GM12878 (cell line): ENCODE measurements at regions not wholly inside any gene's neighbourhood (a gene's known extent, or its start where the extent isn't known, plus 50 kb on each side); places are given as distances from the start of the nearest gene placed in this dataset.

Experiments
- ATAC-seq: fragments of 200-7000 bp; cut with Tn5 transposase; 3 replicates; pipeline ENCODE4 v1.9.1; 2020; ENCODE audit warnings: mild to moderate bottlenecking, moderate library complexity
- BruUV-seq: library from RNA; stranded (reverse); fragments of 400-500 nt; replicated peaks from 2 replicates; lab custom pipeline; 2021; lab: Mats Ljungman, UMichigan
- CTCF ChIA-PET: fragments of 300-600 bp; sonication (Branson Sonifier 250); formaldehyde crosslinking; extraction: SDS; loops from one replicate; lab custom pipeline; 2021; ENCODE audit warnings: inconsistent platforms; lab: Yijun Ruan, JAX
- POLR2A ChIA-PET: fragments of 350-600 bp; formaldehyde crosslinking; extraction: SDS; loops from one replicate; lab custom pipeline; 2021; ENCODE audit warnings: inconsistent platforms; lab: Charles Lee
- RAD21 ChIA-PET: fragments of 300-600 bp; sonication (Branson Sonifier 250); formaldehyde crosslinking; loops from one replicate; lab custom pipeline; 2023; ENCODE audit warnings: antibody characterized with exemption; ENCODE audit not compliant: unreplicated experiment; lab: Charles Lee
- SMC1A ChIA-PET: fragments of 300-600 bp; sonication (Branson Sonifier 250); formaldehyde crosslinking; loops from one replicate; lab custom pipeline; 2023; ENCODE audit not compliant: unreplicated experiment, uncharacterized antibody; lab: Charles Lee
- DNase-seq: peaks from one replicate; pipeline ENCODE4 v3.0.0-alpha.2; 2011; ENCODE audit warnings: low read depth, low spot score
- FAIRE-seq: peaks from 3 replicates; lab custom pipeline; 2011; peaks lifted over from hg19 to GRCh38; lab: Jason Lieb, UNC
- H2AFZ ChIP-seq: 2 replicates; pipeline ENCODE4 v1.6.0; 2011; ENCODE audit warnings: low read depth, low read length, control low read depth; ENCODE audit not compliant: control insufficient read depth
- H3K27ac ChIP-seq: 2 replicates; pipeline ENCODE4 v1.5.1; 2011; ENCODE audit warnings: control low read depth; ENCODE audit not compliant: control insufficient read depth, insufficient read depth
- H3K27me3 ChIP-seq, 2 experiments: replicated peaks in 1 of 2; 2 replicates each; pipeline versions ENCODE4 v1.6.0 to v1.6.1; 2011; ENCODE audit warnings: low read length in 1 of 2; ENCODE audit not compliant: control insufficient read depth in 2 of 2, insufficient read depth in 2 of 2
- H3K36me3 ChIP-seq, 2 experiments: 2 replicates each; pipeline ENCODE4 v1.5.1; 2011; ENCODE audit warnings: low read length in 1 of 2; ENCODE audit not compliant: control insufficient read depth in 2 of 2, insufficient read depth in 2 of 2
- H3K4me1 ChIP-seq: 2 replicates; pipeline ENCODE4 v1.6.1; 2011; ENCODE audit warnings: mild to moderate bottlenecking, low read length, moderate library complexity, mixed read lengths; ENCODE audit not compliant: control insufficient read depth, insufficient read depth
- H3K4me2 ChIP-seq: 2 replicates; pipeline ENCODE4 v1.6.0; 2011; ENCODE audit warnings: control low read depth; ENCODE audit not compliant: control insufficient read depth, insufficient read depth
- H3K4me3 ChIP-seq: fragments of 200-600 bp; sonication (generic); 2 replicates; pipeline ENCODE4 v1.5.1; 2016
- H3K79me2 ChIP-seq: 2 replicates; pipeline ENCODE4 v1.6.0; 2011; ENCODE audit warnings: low read length; ENCODE audit not compliant: control insufficient read depth, insufficient read depth
- H3K9ac ChIP-seq: 2 replicates; pipeline ENCODE4 v1.8.0; 2011; ENCODE audit warnings: low read length, control low read depth, mixed read lengths; ENCODE audit not compliant: control insufficient read depth, insufficient read depth
- H3K9me3 ChIP-seq: replicated peaks from 3 replicates; pipeline ENCODE4 v1.5.1; 2011; ENCODE audit warnings: mild to moderate bottlenecking, low read length; ENCODE audit not compliant: control insufficient read depth, insufficient read depth
- H4K20me1 ChIP-seq: 2 replicates; pipeline ENCODE4 v1.6.0; 2011; ENCODE audit not compliant: control insufficient read depth, insufficient read depth
- IKZF1 ChIP-seq: fragments of 450-650 bp; conservative IDR thresholded peaks from 2 replicates; pipeline ENCODE4 v1.6.1; 2017; ENCODE audit warnings: antibody characterized with exemption, mild to moderate bottlenecking
- IRF4 ChIP-seq: IDR thresholded peaks from 2 replicates; pipeline ENCODE4 v1.6.1; 2011; ENCODE audit warnings: low read depth, low read length
- MEF2B ChIP-seq: fragments of 450-650 bp; IDR thresholded peaks from 2 replicates; pipeline ENCODE4 v1.6.1; 2018; ENCODE audit warnings: mild to moderate bottlenecking, moderate library complexity; ENCODE audit not compliant: partially characterized antibody, poor library complexity, severe bottlenecking
- MYB ChIP-seq: fragments of 150-350 bp; IDR thresholded peaks from 2 replicates; pipeline ENCODE4 v1.6.1; 2014; ENCODE audit warnings: mild to moderate bottlenecking, low read depth, low read length, borderline replicate concordance
- PAX8 ChIP-seq: fragments of 450-650 bp; IDR thresholded peaks from 2 replicates; pipeline ENCODE4 v1.6.1; 2017; ENCODE audit warnings: mild to moderate bottlenecking, moderate library complexity
- POLR2AphosphoS5 ChIP-seq: IDR thresholded peaks from 2 replicates; pipeline ENCODE4 v1.6.1; 2011; ENCODE audit warnings: mild to moderate bottlenecking, low read length, inconsistent platforms
- SP1 ChIP-seq: IDR thresholded peaks from one replicate; pipeline ENCODE4 v1.6.1; 2011; ENCODE audit warnings: low read depth, low read length
- SUPT20H ChIP-seq: IDR thresholded peaks from 2 replicates; pipeline ENCODE4 v1.6.1; 2011; ENCODE audit warnings: low read depth, mild to moderate bottlenecking, low read length, moderate library complexity, borderline replicate concordance; ENCODE audit not compliant: control insufficient read depth
- WGBS: methylation state at CpG from one replicate; pipeline ENCODE4 v1.1.6; 2016; ENCODE audit warnings: low lambda C conversion rate; ENCODE audit not compliant: insufficient replicate concordance, insufficient coverage; ENCODE audit errors: missing lambda C conversion rate; 5-methylcytosine and 5-hydroxymethylcytosine counted together
- in situ Hi-C: fragments of 300-500 bp; cut with MboI; formaldehyde crosslinking; loops from 9 replicates; pipeline ENCODE4 v1.14.3; 2018; ENCODE audit warnings: mixed read lengths
- intact Hi-C: fragments of 100-400 bp; cut with micrococcal nuclease; formaldehyde crosslinking; loops from one replicate; pipeline ENCODE4 v1.14.2; 2022; ENCODE audit not compliant: unreplicated experiment
- TF ChIP-seq, protein P1 (sequence below): fragments of 450-650 bp; conservative IDR thresholded peaks from 2 replicates; pipeline ENCODE4 v1.6.1; 2017; ENCODE audit warnings: mild to moderate bottlenecking, moderate library complexity
- TF ChIP-seq, protein P2 (sequence below): IDR thresholded peaks from 2 replicates; pipeline ENCODE4 v1.6.1; 2012; ENCODE audit warnings: mild to moderate bottlenecking, low read depth, low read length

DNA sequence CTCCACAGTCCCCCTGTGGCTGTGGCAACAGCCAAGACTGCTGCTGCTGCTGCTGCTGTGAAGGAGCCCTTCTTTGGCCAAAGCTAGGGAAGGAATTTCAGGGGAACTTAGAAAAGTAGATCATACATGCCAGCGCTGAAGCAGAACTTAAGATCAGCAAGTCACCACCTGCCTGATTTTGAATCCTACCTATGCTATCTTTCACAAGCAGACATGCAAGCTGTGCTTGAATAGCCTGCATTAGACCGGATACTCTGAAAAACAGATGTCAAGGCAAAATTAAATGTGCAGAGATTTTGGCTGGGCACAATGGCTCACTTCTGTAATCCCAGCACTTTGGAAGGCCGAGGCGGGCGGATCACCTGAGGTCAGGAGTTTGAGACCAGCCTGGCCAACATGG, 99.3 kb upstream of the ZNF366 start:
- H3K27me3 ChIP-seq = no peaks in the 10 kb centered on the region
- DNase-seq (no peak), ATAC-seq (no peak), FAIRE-seq (no peak)
- BruUV-seq = no TSS peak
- ChIA-PET RAD21 (no interaction called here), SMC1A (no interaction called here), POLR2A (no interaction called here), CTCF (interaction anchor here (0.6 kb wide), 1 partner anchor 452 kb away, joined by 3 read pairs; no protein-coding TSS in a partner anchor)
- whole genome bisulfite sequencing = 49% methylated on average over 4 of the region's 5 CpGs
- H3K4me3 ChIP-seq = no peak overlapping the region
- H3K4me1 ChIP-seq = no peaks in the 10 kb centered on the region
- no peak overlapping the region for H3K27ac ChIP-seq
- no peak overlapping the region for H2AFZ ChIP-seq
- intact Hi-C loops (no loop called here), in situ Hi-C loops (no loop called here)
- no peak overlapping the region for H3K4me2 ChIP-seq
- no peaks in the 10 kb centered on the region for H4K20me1 ChIP-seq
- no peaks in the 10 kb centered on the region for H3K36me3 ChIP-seq
- no peak overlapping the region for H3K9ac ChIP-seq
- no peaks in the 10 kb centered on the region for H3K9me3 ChIP-seq
- TF ChIP-seq IKZF1 (no peak), IRF4 (no peak), POLR2AphosphoS5 (no peak), SUPT20H (no peak)
- no peaks in the 10 kb centered on the region for H3K79me2 ChIP-seq

DNA sequence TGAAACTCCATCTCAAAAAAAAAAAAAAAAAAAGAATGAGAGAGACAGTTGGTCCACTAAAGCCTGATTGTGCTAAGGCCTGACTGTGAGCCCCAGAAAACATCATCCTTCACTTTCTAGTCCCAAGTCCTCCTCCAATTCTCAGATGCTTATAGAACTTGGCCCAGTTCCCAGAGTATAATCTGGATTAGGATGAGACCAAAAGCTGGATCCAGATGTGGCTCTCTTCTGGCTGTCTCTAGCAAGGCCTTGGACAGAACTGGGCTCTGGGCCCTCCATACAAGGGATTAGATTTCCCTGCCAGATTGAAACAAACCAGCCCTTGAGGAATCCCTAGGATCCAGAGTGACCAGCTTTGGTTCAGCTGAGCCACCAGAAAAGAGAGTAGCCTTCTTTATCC, 98.4 kb upstream of the ZNF366 start:
- H2AFZ ChIP-seq = no peak overlapping the region
- no peaks in the 10 kb centered on the region for H3K27me3 ChIP-seq
- H3K4me2 ChIP-seq = no peak overlapping the region
- no peaks in the 10 kb centered on the region for H3K36me3 ChIP-seq
- no peaks in the 10 kb centered on the region for H3K79me2 ChIP-seq
- BruUV-seq = no TSS peak
- RAD21 ChIA-PET = no interaction called here
- POLR2A ChIA-PET = no interaction called here
- CTCF ChIA-PET = no interaction called here
- no peaks in the 10 kb centered on the region for H3K4me1 ChIP-seq
- DNase-seq = no peak
- H4K20me1 ChIP-seq = no peaks in the 10 kb centered on the region
- in situ Hi-C loops = no loop called here
- SMC1A ChIA-PET = no interaction called here
- no peak for FAIRE-seq
- no peak for ATAC-seq
- H3K9ac ChIP-seq = no peak overlapping the region
- intact Hi-C loops = no loop called here
- H3K9me3 ChIP-seq = no peaks in the 10 kb centered on the region
- H3K27ac ChIP-seq = no peak overlapping the region
- H3K4me3 ChIP-seq = no peak overlapping the region
- TF ChIP-seq, protein P1, sequence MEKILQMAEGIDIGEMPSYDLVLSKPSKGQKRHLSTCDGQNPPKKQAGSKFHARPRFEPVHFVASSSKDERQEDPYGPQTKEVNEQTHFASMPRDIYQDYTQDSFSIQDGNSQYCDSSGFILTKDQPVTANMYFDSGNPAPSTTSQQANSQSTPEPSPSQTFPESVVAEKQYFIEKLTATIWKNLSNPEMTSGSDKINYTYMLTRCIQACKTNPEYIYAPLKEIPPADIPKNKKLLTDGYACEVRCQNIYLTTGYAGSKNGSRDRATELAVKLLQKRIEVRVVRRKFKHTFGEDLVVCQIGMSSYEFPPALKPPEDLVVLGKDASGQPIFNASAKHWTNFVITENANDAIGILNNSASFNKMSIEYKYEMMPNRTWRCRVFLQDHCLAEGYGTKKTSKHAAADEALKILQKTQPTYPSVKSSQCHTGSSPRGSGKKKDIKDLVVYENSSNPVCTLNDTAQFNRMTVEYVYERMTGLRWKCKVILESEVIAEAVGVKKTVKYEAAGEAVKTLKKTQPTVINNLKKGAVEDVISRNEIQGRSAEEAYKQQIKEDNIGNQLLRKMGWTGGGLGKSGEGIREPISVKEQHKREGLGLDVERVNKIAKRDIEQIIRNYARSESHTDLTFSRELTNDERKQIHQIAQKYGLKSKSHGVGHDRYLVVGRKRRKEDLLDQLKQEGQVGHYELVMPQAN = no peak
- no peak for TF ChIP-seq PAX8
- TF ChIP-seq POLR2AphosphoS5 = no peak
- TF ChIP-seq, protein P2, sequence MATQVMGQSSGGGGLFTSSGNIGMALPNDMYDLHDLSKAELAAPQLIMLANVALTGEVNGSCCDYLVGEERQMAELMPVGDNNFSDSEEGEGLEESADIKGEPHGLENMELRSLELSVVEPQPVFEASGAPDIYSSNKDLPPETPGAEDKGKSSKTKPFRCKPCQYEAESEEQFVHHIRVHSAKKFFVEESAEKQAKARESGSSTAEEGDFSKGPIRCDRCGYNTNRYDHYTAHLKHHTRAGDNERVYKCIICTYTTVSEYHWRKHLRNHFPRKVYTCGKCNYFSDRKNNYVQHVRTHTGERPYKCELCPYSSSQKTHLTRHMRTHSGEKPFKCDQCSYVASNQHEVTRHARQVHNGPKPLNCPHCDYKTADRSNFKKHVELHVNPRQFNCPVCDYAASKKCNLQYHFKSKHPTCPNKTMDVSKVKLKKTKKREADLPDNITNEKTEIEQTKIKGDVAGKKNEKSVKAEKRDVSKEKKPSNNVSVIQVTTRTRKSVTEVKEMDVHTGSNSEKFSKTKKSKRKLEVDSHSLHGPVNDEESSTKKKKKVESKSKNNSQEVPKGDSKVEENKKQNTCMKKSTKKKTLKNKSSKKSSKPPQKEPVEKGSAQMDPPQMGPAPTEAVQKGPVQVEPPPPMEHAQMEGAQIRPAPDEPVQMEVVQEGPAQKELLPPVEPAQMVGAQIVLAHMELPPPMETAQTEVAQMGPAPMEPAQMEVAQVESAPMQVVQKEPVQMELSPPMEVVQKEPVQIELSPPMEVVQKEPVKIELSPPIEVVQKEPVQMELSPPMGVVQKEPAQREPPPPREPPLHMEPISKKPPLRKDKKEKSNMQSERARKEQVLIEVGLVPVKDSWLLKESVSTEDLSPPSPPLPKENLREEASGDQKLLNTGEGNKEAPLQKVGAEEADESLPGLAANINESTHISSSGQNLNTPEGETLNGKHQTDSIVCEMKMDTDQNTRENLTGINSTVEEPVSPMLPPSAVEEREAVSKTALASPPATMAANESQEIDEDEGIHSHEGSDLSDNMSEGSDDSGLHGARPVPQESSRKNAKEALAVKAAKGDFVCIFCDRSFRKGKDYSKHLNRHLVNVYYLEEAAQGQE = no peak
- no peak for TF ChIP-seq MYB
- no peak for TF ChIP-seq MEF2B
- TF ChIP-seq SP1 = no peak
